Astrocyte of the cerebellum (primary cell): ENCODE measurements at regions not wholly inside any gene's neighbourhood (a gene's known extent, or its start where the extent isn't known, plus 50 kb on each side); places are given as distances from the start of the nearest gene placed in this dataset.
"Not testable (repeated sequence)": the region's sequence is repeated elsewhere in the genome, so short reads cannot be mapped to it uniquely, and the experiment has no call there.

Experiments
- DNase-seq: peaks from one replicate; pipeline ENCODE4 v3.0.0-alpha.2; 2011; ENCODE audit warnings: low read depth
- H3K4me3 ChIP-seq: 2 replicates; pipeline ENCODE4 v1.5.1; 2011; ENCODE audit warnings: mild to moderate bottlenecking, low read depth, low read length, moderate library complexity
- in situ Hi-C: cut with HindIII; loops from 2 replicates; pipeline ENCODE4 v1.10.0; 2017; ENCODE audit warnings: low sequenced_read_pairs
- TF ChIP-seq, protein P1 (sequence below): IDR thresholded peaks from 2 replicates; pipeline ENCODE4 v1.5.1; 2012; ENCODE audit warnings: low read length, low read depth, moderate library complexity, mild to moderate bottlenecking; ENCODE audit errors: missing control alignments

DNA sequence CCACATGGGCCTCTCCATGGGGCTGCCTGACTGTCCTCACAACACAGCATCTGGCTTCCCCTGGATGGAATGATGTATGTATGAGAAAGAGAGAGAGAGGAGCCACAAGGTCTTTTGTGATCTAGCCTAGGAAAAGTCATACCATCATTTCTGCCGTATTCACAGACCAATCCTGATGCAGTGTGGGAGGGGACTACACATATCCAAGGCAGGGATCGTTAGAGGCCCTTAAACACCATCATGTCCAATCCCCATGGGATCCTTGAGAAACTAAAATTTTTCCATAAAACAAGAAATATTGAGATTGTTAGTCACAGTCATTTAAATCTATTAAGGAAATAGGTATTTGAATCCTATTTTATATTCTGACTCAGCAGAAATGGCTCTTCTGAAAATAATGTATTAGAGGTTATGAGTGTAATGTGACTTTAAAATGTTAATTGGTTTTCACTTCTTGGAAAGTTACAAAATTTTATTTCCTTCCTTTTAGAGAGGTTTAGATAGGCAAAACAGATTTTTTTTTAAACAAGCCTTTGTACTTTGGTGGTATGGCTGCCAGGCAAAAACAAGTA, 65.1 kb upstream of the TSC22D2 start:
- H3K4me3 ChIP-seq = no peak overlapping the region
- TF ChIP-seq, protein P1, sequence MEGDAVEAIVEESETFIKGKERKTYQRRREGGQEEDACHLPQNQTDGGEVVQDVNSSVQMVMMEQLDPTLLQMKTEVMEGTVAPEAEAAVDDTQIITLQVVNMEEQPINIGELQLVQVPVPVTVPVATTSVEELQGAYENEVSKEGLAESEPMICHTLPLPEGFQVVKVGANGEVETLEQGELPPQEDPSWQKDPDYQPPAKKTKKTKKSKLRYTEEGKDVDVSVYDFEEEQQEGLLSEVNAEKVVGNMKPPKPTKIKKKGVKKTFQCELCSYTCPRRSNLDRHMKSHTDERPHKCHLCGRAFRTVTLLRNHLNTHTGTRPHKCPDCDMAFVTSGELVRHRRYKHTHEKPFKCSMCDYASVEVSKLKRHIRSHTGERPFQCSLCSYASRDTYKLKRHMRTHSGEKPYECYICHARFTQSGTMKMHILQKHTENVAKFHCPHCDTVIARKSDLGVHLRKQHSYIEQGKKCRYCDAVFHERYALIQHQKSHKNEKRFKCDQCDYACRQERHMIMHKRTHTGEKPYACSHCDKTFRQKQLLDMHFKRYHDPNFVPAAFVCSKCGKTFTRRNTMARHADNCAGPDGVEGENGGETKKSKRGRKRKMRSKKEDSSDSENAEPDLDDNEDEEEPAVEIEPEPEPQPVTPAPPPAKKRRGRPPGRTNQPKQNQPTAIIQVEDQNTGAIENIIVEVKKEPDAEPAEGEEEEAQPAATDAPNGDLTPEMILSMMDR = no peak
- no peak for DNase-seq
- in situ Hi-C loops = no loop called here

DNA sequence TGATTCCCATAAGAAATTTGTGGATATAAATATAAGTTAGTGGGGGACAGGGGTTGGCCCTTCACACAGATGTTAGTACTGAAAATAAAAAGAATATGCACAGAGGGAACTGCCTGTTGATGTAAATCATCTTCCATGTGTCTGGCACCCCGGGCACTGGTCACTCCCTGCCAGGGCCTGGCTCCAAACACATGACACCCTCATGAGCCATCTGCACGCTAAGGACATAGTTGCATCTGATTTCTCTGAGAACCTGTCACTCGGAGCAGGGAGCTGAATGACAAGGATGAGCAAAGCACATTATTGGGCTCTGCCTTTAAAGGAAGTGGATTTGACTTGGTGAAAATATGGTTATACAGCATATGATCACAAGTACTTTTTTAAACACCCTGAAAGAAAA, 66.2 kb upstream of the TSC22D2 start:
- in situ Hi-C loops = no loop called here
- no peak overlapping the region for H3K4me3 ChIP-seq
- no peak for DNase-seq
- TF ChIP-seq, protein P1 = no peak

DNA sequence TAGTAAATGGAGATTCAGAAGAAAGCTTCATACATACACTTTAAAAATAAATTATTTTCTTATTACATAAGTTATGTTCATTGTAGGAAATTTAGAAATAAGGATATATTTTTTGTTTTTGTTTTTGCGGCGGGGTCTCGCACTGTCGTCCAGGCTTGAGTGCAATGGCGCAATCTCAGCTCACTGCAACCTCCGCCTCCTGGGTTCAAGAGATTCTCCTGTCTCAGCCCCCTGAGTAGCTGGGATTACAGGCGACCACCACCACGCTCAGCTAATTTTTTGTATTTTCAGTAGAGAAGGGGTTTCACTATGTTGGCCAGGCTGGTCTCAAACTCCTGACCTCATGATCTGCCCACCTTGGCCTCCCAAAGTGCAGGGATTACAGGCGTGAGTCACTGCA, 71.7 kb upstream of the TSC22D2 start:
- H3K4me3 ChIP-seq, in situ Hi-C loops, DNase-seq: not testable (repeated sequence)

DNA sequence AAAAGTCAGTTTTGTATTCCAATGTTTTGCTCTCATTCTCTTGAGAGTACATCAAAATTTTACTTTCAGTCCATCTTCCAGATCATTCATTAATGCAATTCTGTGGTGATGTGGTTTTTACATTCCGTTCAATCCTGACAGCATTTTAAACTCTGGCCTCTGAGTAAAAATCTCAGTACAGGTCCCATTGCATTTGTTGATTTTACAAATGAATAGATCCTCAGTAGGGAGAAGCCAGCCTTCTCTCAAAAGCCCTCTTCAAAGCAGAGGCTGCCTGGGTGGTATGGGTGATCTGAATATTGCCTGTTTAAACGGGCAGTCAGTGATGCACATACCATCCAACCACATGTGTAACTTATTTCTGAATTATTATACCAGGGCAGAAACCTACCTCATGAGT, 72.5 kb upstream of the TSC22D2 start:
- H3K4me3 ChIP-seq = no peak overlapping the region
- peak; percentile 32 for DNase-seq
- TF ChIP-seq, protein P1 = no peak
- in situ Hi-C loops = no loop called here

DNA sequence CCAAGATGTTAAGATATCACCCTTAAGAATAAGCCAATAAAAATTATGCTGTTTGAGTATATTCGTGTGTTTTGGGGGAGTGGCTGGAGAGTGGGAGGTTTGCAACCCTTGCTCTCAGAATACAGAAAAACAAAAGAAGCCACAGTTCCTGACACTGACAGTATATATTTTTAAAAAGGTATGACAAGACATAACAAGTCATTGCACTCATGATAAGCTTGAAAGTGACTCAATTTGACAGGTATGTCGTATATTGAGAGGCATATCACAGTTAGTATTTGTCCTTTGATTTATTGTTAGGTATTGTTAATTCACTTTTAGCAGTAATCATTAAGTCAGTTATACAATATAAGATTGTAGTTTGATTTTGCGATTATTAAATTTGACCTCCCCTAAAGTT, 73.1 kb upstream of the TSC22D2 start:
- TF ChIP-seq, protein P1 = no peak
- in situ Hi-C loops = no loop called here
- no peak overlapping the region for H3K4me3 ChIP-seq
- DNase-seq = no peak

DNA sequence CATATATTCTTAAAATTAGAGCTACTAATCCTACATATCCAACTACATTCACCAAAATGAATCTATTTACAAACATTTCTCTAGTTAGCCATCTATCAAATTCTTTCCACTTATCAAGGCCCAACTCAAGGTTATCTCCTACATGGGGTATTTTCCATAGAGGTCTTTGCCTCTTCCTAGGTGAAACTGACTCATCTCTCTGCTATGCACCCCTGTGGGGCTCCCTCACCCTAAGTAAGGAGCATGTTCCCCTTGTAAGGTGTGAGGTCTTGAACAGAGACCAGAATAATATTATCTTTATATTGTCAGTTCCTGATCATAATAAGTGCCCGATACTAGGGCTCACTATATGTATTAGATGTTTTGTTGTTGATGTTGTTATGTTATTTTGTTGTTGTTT, 74.6 kb upstream of the TSC22D2 start:
- TF ChIP-seq, protein P1 = no peak
- in situ Hi-C loops = no loop called here

DNA sequence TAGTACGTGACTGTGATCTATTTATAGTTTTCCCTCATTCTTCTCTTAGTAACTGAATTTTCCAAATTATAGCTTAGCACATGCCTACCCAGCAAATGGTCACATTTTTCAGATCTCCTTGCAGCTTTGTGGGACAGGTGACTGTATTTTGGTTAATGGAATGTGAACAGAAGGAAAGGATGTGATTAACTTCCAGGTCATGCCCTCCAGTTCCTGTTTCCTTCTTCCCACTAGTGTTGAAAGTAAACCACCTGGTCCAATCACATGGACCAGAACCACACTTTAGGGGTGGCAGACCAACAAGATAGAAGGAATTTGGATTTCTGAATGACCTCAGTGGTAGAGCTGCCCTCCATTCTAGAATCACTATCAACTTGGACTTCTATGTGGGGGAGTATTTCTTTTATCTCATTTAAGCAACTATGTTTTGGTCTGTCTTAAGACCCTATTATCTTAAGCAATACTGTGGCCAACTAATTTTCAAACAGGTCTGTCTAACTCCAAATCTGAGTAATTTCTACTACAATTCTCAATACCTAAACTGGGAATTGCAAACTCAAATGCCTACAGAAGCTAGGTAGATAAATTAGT, 76.0 kb upstream of the TSC22D2 start:
- TF ChIP-seq, protein P1 = no peak
- in situ Hi-C loops = no loop called here
- DNase-seq = no peak
- no peak overlapping the region for H3K4me3 ChIP-seq

More for the DNA sequence above, 74.6 kb upstream of the TSC22D2 start:
- H3K4me3 ChIP-seq = no peak overlapping the region
- DNase-seq = no peak
